ENCODE measurements at regions not wholly inside any gene's neighbourhood (a gene's known extent, or its start where the extent isn't known, plus 50 kb on each side); places are given as distances from the start of the nearest gene placed in this dataset.

- ChIA-PET CTCF (no interaction called here), POLR2A (no interaction called here)
- no peak overlapping the region for H3K4me2 ChIP-seq
- no peak overlapping the region for H3K4me3 ChIP-seq (ENCODE audit: low read depth in 2 of 2, low read length in 1 of 2)
- no peaks in the 10 kb centered on the region for H4K20me1 ChIP-seq (ENCODE audit: insufficient read depth)
- DNase-seq, result no peak
- no peaks in the 10 kb centered on the region for H3K36me3 ChIP-seq (replicated peaks in 1 of 2; ENCODE audit: control insufficient read depth in 1 of 2, insufficient read depth in 2 of 2, low read length in 1 of 2)
- no peaks in the 10 kb centered on the region for H3K9me3 ChIP-seq
- no peak overlapping the region for H3K27ac ChIP-seq (ENCODE audit: low read depth in 2 of 2, low read length in 1 of 2)
- no peak for TF ChIP-seq TAF1 (IDR thresholded peaks at IDR 0.05; ENCODE audit: borderline replicate concordance, low read depth, low read length)
- no peak for TF ChIP-seq RXRA (IDR thresholded peaks at IDR 0.05; ENCODE audit: borderline replicate concordance, low read depth)
- TF ChIP-seq NRF1 (IDR thresholded peaks at IDR 0.05; ENCODE audit: low read depth, low read length), result no peak
- TF ChIP-seq FOXJ3 (CRISPR knock-in tag; IDR thresholded peaks at IDR 0.05), result no peak
- no peak for TF ChIP-seq MAX (IDR thresholded peaks at IDR 0.05; ENCODE audit: low read depth)
- TF ChIP-seq GATA2 (CRISPR knock-in tag; IDR thresholded peaks at IDR 0.05), result no peak
- TF ChIP-seq FOXM1 (IDR thresholded peaks at IDR 0.05; ENCODE audit: low read depth), result no peak
- TF ChIP-seq USF1 (IDR thresholded peaks at IDR 0.05; ENCODE audit: borderline replicate concordance, low read depth), result no peak
- no peak for TF ChIP-seq RFX5 (IDR thresholded peaks at IDR 0.05; ENCODE audit: low read length)
- TF ChIP-seq RAD21 (IDR thresholded peaks at IDR 0.05; ENCODE audit: low read length), result no peak
- TF ChIP-seq FOSL2 (IDR thresholded peaks at IDR 0.05; ENCODE audit: borderline replicate concordance, low read depth), result no peak
- no peak for TF ChIP-seq YY1 (IDR thresholded peaks at IDR 0.05; ENCODE audit: low read depth)
- no peak for TF ChIP-seq GABPA (IDR thresholded peaks at IDR 0.05; ENCODE audit: low read depth)
- TF ChIP-seq TCF12 (IDR thresholded peaks at IDR 0.05), result no peak
- no peak for TF ChIP-seq CTCF (IDR thresholded peaks at IDR 0.05)
- no peaks in the 10 kb centered on the region for H3K27me3 ChIP-seq (ENCODE audit: insufficient read depth)
- no peak overlapping the region for H2AFZ ChIP-seq (ENCODE audit: low read depth)
- H3F3A ChIP-seq (replicated peaks; ENCODE audit: insufficient read depth), result no peaks in the 10 kb centered on the region
- no peaks in the 10 kb centered on the region for H3K79me2 ChIP-seq (ENCODE audit: insufficient read depth)
- no peaks in the 10 kb centered on the region for H3K9me2 ChIP-seq
- no peak overlapping the region for H3K9ac ChIP-seq
- H3K4me1 ChIP-seq (ENCODE audit: control insufficient read depth in 1 of 2, insufficient read depth in 2 of 2, low read depth in 1 of 2, low read length in 1 of 2), result no peaks in the 10 kb centered on the region
Measured at GRCh38 chr4:19636451-19636850, 615.3 kb upstream of the SLIT2 start.

- H3K9me3 ChIP-seq, result no peaks in the 10 kb centered on the region
- no peaks in the 10 kb centered on the region for H4K20me1 ChIP-seq (ENCODE audit: insufficient read depth)
- no peaks in the 10 kb centered on the region for H3F3A ChIP-seq (replicated peaks; ENCODE audit: insufficient read depth)
- H3K4me2 ChIP-seq, result no peak overlapping the region
- H3K27me3 ChIP-seq (ENCODE audit: insufficient read depth), result no peaks in the 10 kb centered on the region
- no peak overlapping the region for H2AFZ ChIP-seq (ENCODE audit: low read depth)
- no peak overlapping the region for H3K4me3 ChIP-seq (ENCODE audit: low read depth in 2 of 2, low read length in 1 of 2)
- H3K9me2 ChIP-seq, result no peaks in the 10 kb centered on the region
- no peak for DNase-seq
- no peaks in the 10 kb centered on the region for H3K36me3 ChIP-seq (replicated peaks in 1 of 2; ENCODE audit: control insufficient read depth in 1 of 2, insufficient read depth in 2 of 2, low read length in 1 of 2)
- H3K79me2 ChIP-seq (ENCODE audit: insufficient read depth), result no peaks in the 10 kb centered on the region
- H3K4me1 ChIP-seq (ENCODE audit: control insufficient read depth in 1 of 2, insufficient read depth in 2 of 2, low read depth in 1 of 2, low read length in 1 of 2), result no peaks in the 10 kb centered on the region
- no peak overlapping the region for H3K27ac ChIP-seq (ENCODE audit: low read depth in 2 of 2, low read length in 1 of 2)
- CTCF ChIA-PET, result interaction anchor here (0.9 to 1.0 kb wide), 2 partner anchors 161 to 616 kb away, joined by 3 read pairs; no protein-coding TSS in a partner anchor
- POLR2A ChIA-PET, result no interaction called here
- H3K9ac ChIP-seq, result no peak overlapping the region
- TF ChIP-seq FOXM1 (IDR thresholded peaks at IDR 0.05; ENCODE audit: low read depth), result no peak
- TF ChIP-seq USF1 (IDR thresholded peaks at IDR 0.05; ENCODE audit: borderline replicate concordance, low read depth), result no peak
- TF ChIP-seq GATA2 (CRISPR knock-in tag; IDR thresholded peaks at IDR 0.05), result no peak
- no peak for TF ChIP-seq USF2 (IDR thresholded peaks at IDR 0.05; ENCODE audit: borderline replicate concordance, low read depth, low read length)
- TF ChIP-seq ELF1 (IDR thresholded peaks at IDR 0.05), result no peak
- no peak for TF ChIP-seq RCOR1 (IDR thresholded peaks at IDR 0.05; ENCODE audit: low read length)
- TF ChIP-seq TCF12 (IDR thresholded peaks at IDR 0.05), result no peak
- no peak for TF ChIP-seq MXI1 (IDR thresholded peaks at IDR 0.05; ENCODE audit: low read depth, low read length)
- no peak for TF ChIP-seq NFIC (IDR thresholded peaks at IDR 0.05; ENCODE audit: borderline replicate concordance)
- no peak for TF ChIP-seq JUND (IDR thresholded peaks at IDR 0.05)
- TF ChIP-seq RFX5 (IDR thresholded peaks at IDR 0.05; ENCODE audit: low read length), result no peak
- TF ChIP-seq REST (IDR thresholded peaks at IDR 0.05; ENCODE audit: low read depth, low read length), result no peak
- TF ChIP-seq FOSL2 (IDR thresholded peaks at IDR 0.05; ENCODE audit: borderline replicate concordance, low read depth), result no peak
- WGBS (ENCODE audit: low lambda C conversion rate), result 83% methylated on average over 1 of the region's 1 CpG
Measured at GRCh38 chr4:19631814-19632213, 619.9 kb upstream of the SLIT2 start.

Data from SK-N-SH (cell line).